Stimulated activated CD4-positive, alpha-beta T cell treated with anti-CD3 and anti-CD28 coated beads, Interleukin-4, amount 100 ng/mL, for 48 hours (primary cell): ENCODE measurements at regions not wholly inside any gene's neighbourhood (a gene's known extent, or its start where the extent isn't known, plus 50 kb on each side); places are given as distances from the start of the nearest gene placed in this dataset.

Source experiments
- DNase-seq, 2 donors: peaks; one replicate each; pipeline ENCODE4 v3.0.0-alpha.2; 2020; ENCODE audit warnings: low read depth in 2 of 2

DNA sequence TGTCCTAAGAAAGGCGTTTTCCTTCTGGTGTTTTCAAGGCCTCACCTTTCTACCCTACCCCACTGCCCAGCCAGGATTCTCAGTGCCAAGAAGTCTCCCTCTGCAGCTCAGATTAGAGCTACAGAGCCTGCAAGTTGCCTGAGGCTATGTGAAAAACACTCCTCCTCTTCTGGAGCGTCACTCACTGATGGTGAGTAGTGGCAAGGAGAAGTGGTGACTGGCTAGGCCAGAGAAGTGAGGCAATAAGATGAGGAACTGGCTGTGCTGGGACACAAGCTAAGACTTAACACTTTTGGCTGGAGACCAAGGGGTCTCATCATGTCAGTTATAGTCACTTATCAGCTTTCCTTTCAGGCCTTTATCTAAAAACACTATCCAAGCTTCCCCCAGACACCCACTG lies 86.7 kb upstream of the PRKAR2B start:
- DNase-seq: no peak

DNA sequence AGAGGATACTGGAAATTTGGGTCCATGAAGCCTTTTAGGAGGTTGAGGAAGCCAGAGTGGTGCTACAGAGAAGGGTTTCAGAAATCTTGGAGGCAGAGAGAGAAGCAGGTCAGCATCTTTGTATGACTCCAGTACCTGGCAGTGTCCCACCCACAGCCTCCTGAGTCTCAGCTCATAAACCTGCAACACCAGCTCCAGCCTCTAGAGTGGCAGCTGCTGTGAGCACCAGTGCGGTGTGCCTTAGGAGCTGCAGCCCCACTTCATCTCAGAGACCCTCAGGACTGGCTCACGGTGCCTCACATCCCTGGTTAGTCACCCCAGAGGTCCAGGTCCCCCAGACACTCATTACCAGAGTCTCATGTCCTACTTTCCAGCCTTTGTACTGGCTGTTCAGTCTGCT lies 84.8 kb upstream of the PRKAR2B start:
- peak in 1 of 2 donors; percentile 3 for DNase-seq

DNA sequence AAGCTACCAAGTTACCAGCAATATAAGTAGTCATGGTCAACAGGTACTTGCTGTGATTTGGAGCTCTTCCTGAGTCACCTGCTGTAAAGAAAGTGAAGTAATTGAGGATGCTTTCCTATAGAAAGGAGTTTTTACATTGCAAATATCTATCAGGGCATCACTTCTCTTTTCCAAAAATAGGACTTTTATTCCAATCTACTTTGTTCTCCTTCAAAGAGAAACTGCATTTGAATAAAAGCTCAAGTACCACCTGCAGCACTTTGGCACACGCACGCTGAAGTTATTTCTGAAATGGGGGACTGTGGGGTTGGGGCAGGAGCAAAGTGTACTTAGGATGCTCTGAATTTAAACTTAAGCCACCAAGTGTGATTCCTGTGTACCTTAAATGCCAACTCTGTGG lies 81.8 kb upstream of the PRKAR2B start:
- no peak for DNase-seq

DNA sequence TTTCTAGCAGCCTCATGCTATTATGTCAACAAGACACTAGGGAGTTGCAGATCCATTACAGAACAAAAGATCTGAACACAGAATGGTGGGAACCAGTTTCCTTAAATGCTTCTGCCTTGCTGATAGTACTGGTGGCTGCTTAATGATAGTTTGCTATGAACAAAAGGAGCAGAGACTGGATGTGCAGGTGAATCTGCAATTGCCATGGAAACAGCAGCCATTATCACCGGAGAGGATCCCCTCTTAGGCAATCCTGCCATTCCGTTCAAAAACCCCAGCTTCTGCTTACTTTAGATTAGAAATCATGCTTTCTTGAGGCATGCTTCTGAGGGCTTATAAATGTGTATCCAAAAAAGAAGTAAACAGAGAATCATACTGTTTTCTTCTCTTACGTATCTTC lies 80.0 kb upstream of the PRKAR2B start:
- DNase-seq: no peak

DNA sequence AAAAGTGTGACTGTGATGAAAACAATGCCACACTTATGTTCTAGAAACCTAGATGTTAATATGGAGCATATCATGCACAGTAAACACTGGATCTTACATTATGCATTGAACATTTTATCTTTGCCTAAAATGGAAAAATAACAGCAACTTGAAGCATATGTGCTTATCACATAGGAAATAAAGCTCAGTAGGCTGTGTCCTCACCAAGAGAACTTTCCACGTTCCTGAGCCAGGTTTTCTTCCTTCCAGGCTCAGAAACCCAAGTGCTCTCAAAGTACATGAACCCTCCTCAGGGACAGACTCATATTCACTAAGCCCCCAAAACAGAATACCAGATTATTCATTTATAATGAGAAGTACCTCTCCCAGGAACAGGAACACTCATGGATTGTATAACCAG lies 79.4 kb upstream of the PRKAR2B start:
- DNase-seq: no peak

DNA sequence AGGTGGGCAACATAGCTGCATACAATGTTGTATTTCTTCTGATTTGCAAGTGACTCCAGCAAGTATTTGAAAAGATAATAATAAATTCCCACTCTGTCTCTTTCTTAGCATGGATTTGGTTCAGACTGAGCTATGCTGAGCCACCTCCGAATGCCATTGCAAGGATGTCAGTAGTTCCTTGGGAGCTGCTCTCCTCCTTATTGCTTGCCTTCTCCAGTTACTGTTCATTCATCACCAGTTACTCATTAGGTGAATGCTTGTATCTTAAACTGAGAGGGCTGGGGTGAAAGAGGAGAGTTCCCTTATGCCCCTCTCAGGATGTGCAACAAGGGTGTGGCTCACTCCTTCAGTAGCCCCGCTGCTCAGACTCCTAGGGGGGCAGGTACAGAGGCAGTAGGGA lies 78.4 kb upstream of the PRKAR2B start:
- no peak for DNase-seq

DNA sequence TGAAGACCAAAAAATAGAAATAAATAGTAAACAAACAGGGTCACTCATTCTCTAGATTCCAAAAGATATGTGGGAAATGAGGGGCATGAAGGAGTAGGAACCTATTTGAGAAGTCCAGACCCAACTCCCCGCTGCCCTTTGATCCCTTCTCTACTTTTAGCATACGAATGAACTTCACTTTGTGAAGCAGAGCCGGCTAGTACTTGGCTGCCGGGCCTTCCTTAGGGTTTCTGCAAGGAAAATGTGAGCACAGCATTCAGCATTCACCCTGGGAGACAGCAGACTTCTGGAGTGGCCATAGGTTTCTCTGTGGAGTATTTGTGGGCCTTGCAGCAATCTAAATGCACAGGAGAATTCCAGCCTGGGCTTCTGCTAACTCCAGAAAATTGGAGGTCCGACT lies 76.3 kb upstream of the PRKAR2B start:
- DNase-seq: no peak

DNA sequence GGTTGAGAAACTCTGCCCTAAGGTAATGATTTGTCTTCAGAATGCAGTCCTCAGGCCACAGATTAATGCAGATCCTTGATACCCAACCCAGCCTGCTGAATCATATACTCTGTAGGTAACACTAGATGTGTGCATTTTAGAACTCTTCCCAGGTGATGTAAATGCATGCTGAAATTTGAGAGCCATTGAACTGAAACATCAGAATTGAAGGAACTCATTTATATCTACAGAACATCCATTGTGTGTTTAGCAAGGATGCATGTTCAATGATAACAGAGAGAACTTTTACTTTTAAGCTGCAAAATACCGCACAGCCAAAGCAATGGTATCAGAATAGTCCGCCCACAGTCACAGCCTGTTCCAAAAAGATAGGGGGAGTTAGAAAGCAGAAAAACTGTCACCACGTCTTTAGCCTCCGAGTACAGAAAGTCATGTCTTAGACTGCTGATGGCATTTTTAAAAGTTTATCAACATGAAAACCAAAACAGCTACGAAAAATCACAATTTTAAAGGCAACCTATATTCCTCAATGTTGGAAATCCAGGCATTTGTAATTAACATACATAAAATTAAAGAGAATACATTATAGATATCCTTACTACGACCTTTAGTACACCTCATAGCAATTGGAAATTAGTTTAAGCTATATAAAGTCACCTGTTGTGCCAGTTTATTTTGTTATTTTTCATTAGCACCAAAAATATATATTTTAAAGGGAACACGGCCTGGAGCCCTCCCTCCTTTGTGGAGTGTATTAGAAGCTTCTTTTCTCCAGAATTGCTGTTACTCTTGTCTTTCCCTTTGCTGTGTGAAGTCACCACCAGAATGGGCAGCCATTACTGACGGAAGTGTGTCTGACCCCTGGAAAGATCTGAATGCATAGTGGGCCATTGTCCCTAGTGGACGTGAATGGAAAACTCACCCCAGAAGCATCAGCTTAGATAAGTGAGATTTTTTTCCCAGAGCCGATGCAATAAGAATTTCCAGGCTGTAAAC lies 65.8 kb upstream of the PRKAR2B start:
- no peak for DNase-seq

DNA sequence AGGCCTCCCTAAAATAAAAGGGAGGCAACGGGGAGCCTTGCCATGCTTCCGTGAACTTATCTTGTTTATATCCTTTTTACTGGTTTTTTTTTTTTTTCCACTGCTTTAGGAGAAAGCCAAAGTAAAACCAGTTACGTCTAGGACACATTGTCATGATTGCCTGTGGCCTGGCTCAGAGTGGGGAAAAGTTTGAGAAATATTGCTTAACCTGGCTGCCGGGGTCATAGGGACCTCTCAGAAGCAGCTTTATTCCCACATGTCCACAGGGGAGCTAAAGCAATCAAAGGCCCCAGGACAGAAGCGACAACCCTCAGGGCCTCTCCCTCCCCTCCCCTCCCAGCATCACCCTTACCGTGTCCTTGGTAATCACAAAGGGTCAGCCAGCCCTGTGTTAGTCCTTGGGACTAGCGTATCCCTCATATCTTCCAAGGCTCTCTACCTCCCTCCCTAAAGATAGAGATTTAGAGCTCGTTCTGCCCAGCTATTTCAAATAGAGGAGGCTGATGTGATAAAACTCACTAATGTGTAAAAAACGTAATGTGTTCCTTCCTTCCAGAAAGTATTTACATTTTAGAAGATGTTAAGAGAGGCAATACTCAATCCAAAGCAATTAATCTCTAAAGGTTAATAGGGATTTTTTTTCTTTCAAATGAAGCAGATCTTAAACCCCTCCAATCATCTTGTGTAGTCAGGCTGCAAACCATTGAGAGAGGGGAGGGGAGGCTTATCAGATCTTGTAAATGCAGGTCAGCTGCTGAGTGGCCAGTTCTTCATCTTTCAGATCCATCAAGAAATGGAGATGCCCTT lies 64.8 kb upstream of the PRKAR2B start:
- DNase-seq: no peak

DNA sequence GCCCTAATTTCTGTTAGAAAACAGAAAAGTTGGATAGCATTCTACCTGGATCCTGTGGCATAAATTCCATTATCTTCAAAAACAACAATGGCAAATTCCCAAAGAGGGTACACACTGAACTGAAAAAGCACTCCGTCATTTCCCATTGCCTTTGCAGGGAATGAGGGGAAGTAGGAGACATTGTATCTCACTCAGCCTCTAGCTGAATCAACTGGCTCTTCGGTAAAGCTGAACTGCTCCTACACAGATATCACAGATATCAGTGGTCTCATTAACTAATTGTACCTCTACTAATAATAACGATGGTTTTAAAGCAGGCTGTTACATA lies 64.2 kb upstream of the PRKAR2B start:
- no peak for DNase-seq

DNA sequence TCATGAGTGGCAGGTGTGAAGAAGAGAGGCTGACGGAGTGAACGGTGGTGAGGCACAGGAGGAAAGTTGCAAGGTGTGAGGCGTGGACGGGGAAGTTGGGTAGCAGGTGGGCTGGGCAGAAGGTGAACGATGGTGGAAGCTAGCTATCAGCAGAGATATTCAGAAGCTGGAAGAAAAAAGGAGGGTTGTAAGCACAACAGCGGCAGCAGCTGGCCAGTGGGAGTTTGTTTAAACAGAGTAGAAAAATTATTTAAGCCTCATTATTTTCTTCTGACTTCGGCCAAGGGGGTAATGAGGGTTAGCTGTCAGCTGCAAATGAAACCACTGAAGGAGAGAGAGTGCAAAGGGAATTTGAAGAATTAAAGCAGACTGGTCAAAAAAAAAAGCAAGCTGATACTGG lies 62.1 kb upstream of the PRKAR2B start:
- DNase-seq: no peak

DNA sequence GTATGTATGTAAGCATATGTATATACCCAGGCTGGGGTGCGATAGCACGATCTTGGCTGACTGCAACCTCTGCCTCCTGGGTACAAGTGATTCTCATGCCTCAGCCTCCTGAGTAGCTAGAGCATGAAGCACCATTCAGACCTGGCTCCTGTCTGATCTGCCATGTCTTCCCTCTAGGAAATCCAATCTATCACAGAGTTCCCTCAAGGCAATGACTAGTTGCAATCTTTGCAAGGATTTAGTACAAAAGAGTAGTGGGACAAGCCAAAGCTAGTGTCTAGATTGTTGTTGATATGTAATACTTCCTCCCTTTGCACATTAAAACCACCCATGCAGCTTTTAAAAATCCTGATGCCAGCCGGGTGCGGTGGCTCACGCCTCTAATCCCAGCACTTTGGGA lies 60.5 kb upstream of the PRKAR2B start:
- DNase-seq: no peak

DNA sequence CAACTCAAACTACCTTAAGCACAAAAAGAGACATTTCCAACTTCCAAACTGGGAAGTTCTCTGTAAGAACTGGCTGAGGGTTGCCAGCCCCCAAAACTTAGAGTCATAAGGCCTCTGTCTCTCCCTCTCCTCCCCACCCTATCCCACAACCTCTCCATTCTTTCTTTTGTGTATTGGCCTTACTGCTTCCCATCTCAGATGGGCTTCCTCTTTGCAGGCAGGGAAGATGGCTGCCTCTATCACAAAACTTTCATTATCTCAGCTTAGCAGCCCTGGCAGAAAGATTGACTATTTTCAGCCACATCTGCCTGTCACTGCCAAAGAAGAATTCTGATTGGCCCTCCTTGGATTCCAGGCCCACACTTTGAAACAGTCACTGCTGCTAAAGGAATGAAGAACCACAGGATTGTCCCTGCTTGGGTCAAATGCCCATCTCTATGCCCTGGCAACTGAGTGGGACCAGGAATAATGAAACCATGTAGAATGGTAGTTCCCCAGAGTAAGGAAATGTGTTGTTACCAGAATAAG lies 58.0 kb upstream of the PRKAR2B start:
- no peak for DNase-seq

DNA sequence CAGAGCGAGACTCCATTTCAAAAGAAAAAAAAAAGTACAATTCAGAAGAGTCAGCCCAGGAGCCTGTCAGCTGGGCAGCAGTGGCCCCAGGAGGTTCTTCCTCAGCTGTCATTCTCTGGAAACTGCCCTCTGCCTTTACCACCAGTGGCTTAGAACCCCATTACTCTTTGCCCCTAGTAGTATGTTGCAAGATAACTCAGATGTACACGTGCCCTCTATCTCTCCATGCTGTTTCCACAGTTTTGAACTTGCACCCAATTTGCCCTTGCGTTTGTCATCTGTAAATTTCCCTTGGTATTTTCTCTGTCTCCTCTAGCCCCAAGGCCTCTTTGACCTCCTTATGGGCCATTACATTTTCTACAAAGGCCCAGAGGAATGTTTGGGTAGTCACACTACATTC lies 56.7 kb upstream of the PRKAR2B start:
- no peak for DNase-seq

DNA sequence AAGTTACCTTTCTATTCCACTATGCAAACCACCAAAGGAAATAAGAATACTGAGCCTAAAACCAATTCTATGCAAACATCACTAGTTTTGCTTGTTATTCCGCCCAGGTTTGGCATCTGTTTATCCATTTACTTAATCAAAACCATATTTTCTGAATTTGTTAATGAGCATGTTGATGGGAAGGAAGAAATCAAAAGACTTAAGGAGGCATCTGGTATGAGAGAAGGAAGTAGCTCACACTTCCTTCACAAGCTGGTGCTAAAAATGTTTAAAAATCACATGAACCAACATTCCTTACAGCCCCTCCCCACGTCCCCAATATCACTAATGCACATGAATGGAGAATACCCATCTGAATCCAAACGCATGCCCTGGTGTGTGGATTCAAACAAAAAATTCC lies 52.0 kb upstream of the PRKAR2B start:
- no peak for DNase-seq
